ENCODE measurements at regions not wholly inside any gene's neighbourhood (a gene's known extent, or its start where the extent isn't known, plus 50 kb on each side); places are given as distances from the start of the nearest gene placed in this dataset.

- no peak for TF ChIP-seq POLR2A (IDR thresholded peaks at IDR 0.05)
- TF ChIP-seq CTCF (IDR thresholded peaks at IDR 0.05), result no peak
- DNase-seq (ENCODE audit: low spot score in 2 of 2), result no peak
- intact Hi-C loops (cut with DNase I; ENCODE audit: low total_unique reads), result no loop called here
- WGBS, 2 donors, result 52 to 56% methylated on average over 2 of the region's 2 CpGs
- H3K4me3 ChIP-seq (ENCODE audit: low read depth, poor library complexity, severe bottlenecking), result no peak overlapping the region
These were observed 126.7 kb downstream of the TUSC7 start for GRCh38 chr3:116836286-116836685.

- no peak for TF ChIP-seq CTCF (IDR thresholded peaks at IDR 0.05)
- no peak for TF ChIP-seq POLR2A (IDR thresholded peaks at IDR 0.05)
- intact Hi-C loops (cut with DNase I; ENCODE audit: low total_unique reads), result no loop called here
- no peak overlapping the region for H3K4me3 ChIP-seq (ENCODE audit: low read depth, poor library complexity, severe bottlenecking)
- no peak for DNase-seq (ENCODE audit: low spot score in 2 of 2)
- 62 to 65% methylated on average over 3 of the region's 3 CpGs for WGBS, 2 donors
These were observed 127.9 kb downstream of the TUSC7 start for GRCh38 chr3:116837483-116837882.

GRCh38 chr3:116841003-116841735 lies 131.6 kb downstream of the TUSC7 start:
- H3K4me3 ChIP-seq (ENCODE audit: low read depth, poor library complexity, severe bottlenecking), result no peak overlapping the region
- intact Hi-C loops (cut with DNase I; ENCODE audit: low total_unique reads), result no loop called here
- no peak for TF ChIP-seq POLR2A (IDR thresholded peaks at IDR 0.05)
- TF ChIP-seq CTCF (IDR thresholded peaks at IDR 0.05), result no peak
- no peak for DNase-seq (ENCODE audit: low spot score in 2 of 2)
- 75 to 76% methylated on average over 6 of the region's 6 CpGs for WGBS, 2 donors

- 43 to 44% methylated on average over 2 of the region's 2 CpGs for WGBS, 2 donors
- TF ChIP-seq CTCF (IDR thresholded peaks at IDR 0.05) (no peak), POLR2A (IDR thresholded peaks at IDR 0.05) (no peak)
- intact Hi-C loops (cut with DNase I; ENCODE audit: low total_unique reads), result no loop called here
These were observed 132.8 kb downstream of the TUSC7 start for GRCh38 chr3:116842254-116842957.

GRCh38 chr3:116848248-116848829 lies 138.8 kb downstream of the TUSC7 start:
- no peak for DNase-seq (ENCODE audit: low spot score in 2 of 2)
- no peak for TF ChIP-seq CTCF (IDR thresholded peaks at IDR 0.05)
- no peak for TF ChIP-seq POLR2A (IDR thresholded peaks at IDR 0.05)
- no peak overlapping the region for H3K4me3 ChIP-seq (ENCODE audit: low read depth, poor library complexity, severe bottlenecking)
- intact Hi-C loops (cut with DNase I; ENCODE audit: low total_unique reads), result no loop called here
- WGBS, 2 donors, result 75 to 83% methylated on average over 3 of the region's 3 CpGs

More at GRCh38 chr3:116842254-116842957, 132.8 kb downstream of the TUSC7 start:
- DNase-seq (ENCODE audit: low spot score in 2 of 2), result no peak
- no peak overlapping the region for H3K4me3 ChIP-seq (ENCODE audit: low read depth, poor library complexity, severe bottlenecking)

All from lower leg skin (tissue), 4 donors.